Fibroblast of lung (primary cell): ENCODE measurements at regions not wholly inside any gene's neighbourhood (a gene's known extent, or its start where the extent isn't known, plus 50 kb on each side); places are given as distances from the start of the nearest gene placed in this dataset.

ENCODE experiments used
- CTCF ChIP-seq, 2 donors: IDR thresholded peaks in 1 of 2; conservative IDR thresholded peaks in 1 of 2; 1 replicate in 1 of 2; 2 replicates in 1 of 2; pipeline ENCODE4 v1.5.1; 2011 to 2012; ENCODE audit warnings: low read length in 2 of 2, control low read depth in 1 of 2, inconsistent platforms in 1 of 2, low read depth in 1 of 2, mild to moderate bottlenecking in 1 of 2
- EZH2 ChIP-seq: IDR thresholded peaks from 2 replicates; pipeline ENCODE4 v1.5.1; 2012; ENCODE audit warnings: low read length, control low read depth, mild to moderate bottlenecking; ENCODE audit errors: missing control alignments

- TF ChIP-seq CTCF (conservative IDR thresholded peaks at IDR 0.05 in 1 of 2, IDR thresholded peaks at IDR 0.05 in 1 of 2; ENCODE audit: low read depth in 1 of 2, low read length in 2 of 2) (no peak), EZH2 (no peak)
Observed at GRCh38 chr1:47522935-47523834, 85.3 kb downstream of the FOXD2 start.
